Muscle layer of colon (tissue), 2 donors: ENCODE measurements at regions not wholly inside any gene's neighbourhood (a gene's known extent, or its start where the extent isn't known, plus 50 kb on each side); places are given as distances from the start of the nearest gene placed in this dataset.

Source experiments
- H3K27ac ChIP-seq: one replicate; pipeline ENCODE4 v1.7.0; 2013; ENCODE audit warnings: low read depth, mild to moderate bottlenecking, low read length, moderate library complexity
- H3K27me3 ChIP-seq, 2 donors: one replicate each; pipeline ENCODE4 v1.7.0; 2013; ENCODE audit warnings: low read length in 2 of 2, mild to moderate bottlenecking in 2 of 2; ENCODE audit not compliant: insufficient read depth in 2 of 2, control insufficient read depth in 1 of 2
- H3K36me3 ChIP-seq: one replicate; pipeline ENCODE4 v1.7.0; 2013; ENCODE audit warnings: mild to moderate bottlenecking, low read length; ENCODE audit not compliant: insufficient read depth
- H3K4me1 ChIP-seq: one replicate; pipeline ENCODE4 v1.7.0; 2013; ENCODE audit warnings: mild to moderate bottlenecking, low read length; ENCODE audit not compliant: insufficient read depth
- H3K4me3 ChIP-seq, 2 donors: one replicate each; pipeline ENCODE4 v1.7.0; 2013; ENCODE audit warnings: low read length in 2 of 2, low read depth in 1 of 2, mild to moderate bottlenecking in 1 of 2, moderate library complexity in 1 of 2
- H3K9ac ChIP-seq: one replicate; pipeline ENCODE4 v1.7.0; 2013; ENCODE audit warnings: low read length
- H3K9me3 ChIP-seq: one replicate; pipeline ENCODE4 v1.7.0; 2013; ENCODE audit warnings: mild to moderate bottlenecking, low read length
- donor health status: abdominal sarcoma.
- donor health status: Adenocarcinoma of cecum.

- H3K9ac ChIP-seq = no peak overlapping the region
- H3K27ac ChIP-seq = no peak overlapping the region
- peaks cover 20% of the 10 kb centered on the region for H3K4me1 ChIP-seq
These were observed 105.5 kb upstream of the ZNF462 start for GRCh38 chr9:106757514-106757913.

GRCh38 chr9:106758911-106759310 is 104.1 kb upstream of the ZNF462 start:
- no peaks in the 10 kb centered on the region for H3K27me3 ChIP-seq

More at GRCh38 chr9:106757514-106757913, 105.5 kb upstream of the ZNF462 start:
- H3K36me3 ChIP-seq = no peaks in the 10 kb centered on the region
- no peaks in the 10 kb centered on the region for H3K9me3 ChIP-seq
- no peaks in the 10 kb centered on the region for H3K27me3 ChIP-seq
- H3K4me3 ChIP-seq = no peak overlapping the region

GRCh38 chr9:106761493-106761892 is 101.5 kb upstream of the ZNF462 start:
- no peak overlapping the region for H3K4me3 ChIP-seq
- no peaks in the 10 kb centered on the region for H3K27me3 ChIP-seq
- H3K36me3 ChIP-seq = no peaks in the 10 kb centered on the region
- H3K9me3 ChIP-seq = no peaks in the 10 kb centered on the region
- H3K27ac ChIP-seq = no peak overlapping the region
- no peaks in the 10 kb centered on the region for H3K4me1 ChIP-seq
- H3K9ac ChIP-seq = no peak overlapping the region

More at GRCh38 chr9:106758911-106759310, 104.1 kb upstream of the ZNF462 start:
- no peaks in the 10 kb centered on the region for H3K9me3 ChIP-seq
- H3K27ac ChIP-seq = no peak overlapping the region
- H3K4me3 ChIP-seq = no peak overlapping the region
- H3K9ac ChIP-seq = no peak overlapping the region
- peaks cover 14% of the 10 kb centered on the region for H3K4me1 ChIP-seq
- H3K36me3 ChIP-seq = no peaks in the 10 kb centered on the region

GRCh38 chr9:106766616-106767015 is 96.3 kb upstream of the ZNF462 start:
- Histone ChIP-seq H3K27me3 (no peaks in the 10 kb centered on the region), H3K9me3 (no peaks in the 10 kb centered on the region), H3K4me3 (no peak overlapping the region), H3K9ac (no peak overlapping the region), H3K27ac (no peak overlapping the region), H3K4me1 (no peaks in the 10 kb centered on the region), H3K36me3 (no peaks in the 10 kb centered on the region)

- Histone ChIP-seq H3K27me3 (no peaks in the 10 kb centered on the region), H3K4me1 (no peaks in the 10 kb centered on the region), H3K27ac (no peak overlapping the region), H3K9ac (no peak overlapping the region), H3K4me3 (no peak overlapping the region), H3K36me3 (no peaks in the 10 kb centered on the region), H3K9me3 (no peaks in the 10 kb centered on the region)
These were observed 93.6 kb upstream of the ZNF462 start for GRCh38 chr9:106769331-106769730.

GRCh38 chr9:106771608-106772007 is 91.4 kb upstream of the ZNF462 start:
- Histone ChIP-seq H3K36me3 (no peaks in the 10 kb centered on the region), H3K4me3 (no peak overlapping the region), H3K27me3 (no peaks in the 10 kb centered on the region), H3K9ac (no peak overlapping the region), H3K9me3 (no peaks in the 10 kb centered on the region), H3K27ac (no peak overlapping the region), H3K4me1 (no peaks in the 10 kb centered on the region)

- H3K27ac ChIP-seq = no peak overlapping the region
These were observed 90.3 kb upstream of the ZNF462 start for GRCh38 chr9:106772523-106773290.

GRCh38 chr9:106773750-106774149 is 89.2 kb upstream of the ZNF462 start:
- no peak overlapping the region for H3K9ac ChIP-seq
- no peaks in the 10 kb centered on the region for H3K36me3 ChIP-seq
- no peaks in the 10 kb centered on the region for H3K9me3 ChIP-seq
- no peaks in the 10 kb centered on the region for H3K4me1 ChIP-seq
- H3K4me3 ChIP-seq = no peak overlapping the region
- no peak overlapping the region for H3K27ac ChIP-seq
- no peaks in the 10 kb centered on the region for H3K27me3 ChIP-seq

More at GRCh38 chr9:106772523-106773290, 90.3 kb upstream of the ZNF462 start:
- Histone ChIP-seq H3K27me3 (no peaks in the 10 kb centered on the region), H3K4me1 (no peaks in the 10 kb centered on the region), H3K36me3 (no peaks in the 10 kb centered on the region), H3K9ac (no peak overlapping the region), H3K4me3 (no peak overlapping the region), H3K9me3 (no peaks in the 10 kb centered on the region)

- H3K27me3 ChIP-seq = no peaks in the 10 kb centered on the region
- H3K9me3 ChIP-seq = no peaks in the 10 kb centered on the region
- no peaks in the 10 kb centered on the region for H3K36me3 ChIP-seq
- H3K9ac ChIP-seq = no peak overlapping the region
- no peaks in the 10 kb centered on the region for H3K4me1 ChIP-seq
- H3K4me3 ChIP-seq = no peak overlapping the region
- no peak overlapping the region for H3K27ac ChIP-seq
These were observed 87.0 kb upstream of the ZNF462 start for GRCh38 chr9:106775960-106776359.

GRCh38 chr9:106779796-106780195 is 83.2 kb upstream of the ZNF462 start:
- no peaks in the 10 kb centered on the region for H3K27me3 ChIP-seq
- no peaks in the 10 kb centered on the region for H3K36me3 ChIP-seq
- no peaks in the 10 kb centered on the region for H3K4me1 ChIP-seq
- H3K9ac ChIP-seq = no peak overlapping the region
- no peak overlapping the region for H3K27ac ChIP-seq
- H3K4me3 ChIP-seq = no peak overlapping the region
- H3K9me3 ChIP-seq = no peaks in the 10 kb centered on the region

- Histone ChIP-seq H3K27ac (no peak overlapping the region), H3K9me3 (no peaks in the 10 kb centered on the region), H3K4me3 (no peak overlapping the region), H3K36me3 (no peaks in the 10 kb centered on the region), H3K9ac (no peak overlapping the region), H3K27me3 (no peaks in the 10 kb centered on the region), H3K4me1 (no peaks in the 10 kb centered on the region)
These were observed 79.8 kb upstream of the ZNF462 start for GRCh38 chr9:106783121-106783520.

- no peaks in the 10 kb centered on the region for H3K36me3 ChIP-seq
- no peaks in the 10 kb centered on the region for H3K27me3 ChIP-seq
- H3K9ac ChIP-seq = no peak overlapping the region
- no peaks in the 10 kb centered on the region for H3K4me1 ChIP-seq
- no peak overlapping the region for H3K27ac ChIP-seq
- H3K9me3 ChIP-seq = no peaks in the 10 kb centered on the region
- H3K4me3 ChIP-seq = no peak overlapping the region
These were observed 78.9 kb upstream of the ZNF462 start for GRCh38 chr9:106784076-106784475.
